WTC11 (cell line): ENCODE measurements at regions not wholly inside any gene's neighbourhood (a gene's known extent, or its start where the extent isn't known, plus 50 kb on each side); places are given as distances from the start of the nearest gene placed in this dataset.
"Not testable (repeated sequence)": the region's sequence is repeated elsewhere in the genome, so short reads cannot be mapped to it uniquely, and the experiment has no call there.

Source experiments
- ATAC-seq: fragments of 200-7000 bp; cut with Tn5 transposase; 2 replicates; pipeline ENCODE4 v1.10.0; 2021; ENCODE audit warnings: mild to moderate bottlenecking, moderate library complexity
- CTCF ChIA-PET: fragments of 300-600 bp; sonication (Branson Sonifier 250); formaldehyde crosslinking; loops from one replicate; lab custom pipeline; 2021; ENCODE audit warnings: antibody characterized with exemption; lab: Charles Lee
- POLR2A ChIA-PET: fragments of 350-600 bp; sonication (Branson Sonifier 250); formaldehyde crosslinking; loops from one replicate; lab custom pipeline; 2021; ENCODE audit warnings: antibody characterized with exemption; lab: Charles Lee
- DNase-seq: peaks from one replicate; pipeline ENCODE4 v3.0.0; 2021; ENCODE audit warnings: low spot score
- H3K27ac Mint-ChIP-seq: 2 replicates; pipeline ENCODE4 v1.8.0; 2021; ENCODE audit warnings: mixed read lengths
- H3K27me3 Mint-ChIP-seq: 2 replicates; pipeline ENCODE4 v1.8.0; 2021; ENCODE audit warnings: low read depth, mild to moderate bottlenecking, moderate library complexity, mixed read lengths
- H3K36me3 Mint-ChIP-seq: 2 replicates; pipeline ENCODE4 v1.8.0; 2021; ENCODE audit warnings: mixed read lengths
- H3K4me1 Mint-ChIP-seq: 2 replicates; pipeline ENCODE4 v1.8.0; 2022; ENCODE audit warnings: mixed read lengths
- H3K4me3 Mint-ChIP-seq: 2 replicates; pipeline ENCODE4 v1.8.0; 2021; ENCODE audit warnings: mild to moderate bottlenecking, moderate library complexity, mixed read lengths
- H3K9me3 Mint-ChIP-seq: 2 replicates; pipeline ENCODE4 v1.8.0; 2021; ENCODE audit warnings: mixed read lengths
- AFF4 ChIP-seq: sonication (generic); formaldehyde crosslinking; IDR thresholded peaks from 2 replicates; pipeline ENCODE4 v1.8.1; 2023; ENCODE audit warnings: mild to moderate bottlenecking, missing genetic modification reagents, borderline replicate concordance
- ATF1 ChIP-seq: sonication (generic); formaldehyde crosslinking; IDR thresholded peaks from 2 replicates; pipeline ENCODE4 v1.8.1; 2023; ENCODE audit warnings: mild to moderate bottlenecking, moderate library complexity, missing genetic modification reagents
- CREM ChIP-seq: sonication (generic); formaldehyde crosslinking; IDR thresholded peaks from 2 replicates; pipeline ENCODE4 v1.8.1; 2022; ENCODE audit warnings: mild to moderate bottlenecking, missing genetic modification reagents, moderate library complexity
- EMX1 ChIP-seq: fragments of 250-450 bp; sonication (Bioruptor Pico); IDR thresholded peaks from 2 replicates; pipeline ENCODE4 v1.8.0; 2021; ENCODE audit warnings: mild to moderate bottlenecking
- ETV6 ChIP-seq: sonication (generic); formaldehyde crosslinking; IDR thresholded peaks from 2 replicates; pipeline ENCODE4 v1.8.1; 2022; ENCODE audit warnings: mild to moderate bottlenecking, missing genetic modification reagents
- HMGXB4 ChIP-seq: sonication (generic); formaldehyde crosslinking; IDR thresholded peaks from 2 replicates; pipeline ENCODE4 v1.8.1; 2023; ENCODE audit warnings: mild to moderate bottlenecking, moderate library complexity, missing genetic modification reagents
- KAT7 ChIP-seq: sonication (generic); formaldehyde crosslinking; IDR thresholded peaks from 2 replicates; pipeline ENCODE4 v1.8.1; 2023; ENCODE audit warnings: missing genetic modification reagents, mild to moderate bottlenecking, borderline replicate concordance
- NFYB ChIP-seq: sonication (generic); formaldehyde crosslinking; conservative IDR thresholded peaks from 2 replicates; pipeline ENCODE4 v1.8.0; 2022; ENCODE audit warnings: low read depth, missing genetic modification reagents
- RELA ChIP-seq: sonication (generic); formaldehyde crosslinking; IDR thresholded peaks from 2 replicates; pipeline ENCODE4 v1.8.1; 2022; ENCODE audit warnings: missing genetic modification reagents, mild to moderate bottlenecking, borderline replicate concordance
- RORB ChIP-seq: fragments of 250-450 bp; sonication (Bioruptor Pico); IDR thresholded peaks from 2 replicates; pipeline ENCODE4 v1.9.0; 2021; ENCODE audit warnings: mild to moderate bottlenecking
- TCF7 ChIP-seq: sonication (generic); formaldehyde crosslinking; IDR thresholded peaks from 2 replicates; pipeline ENCODE4 v1.8.0; 2022; ENCODE audit warnings: mild to moderate bottlenecking, low read depth, missing genetic modification reagents, moderate library complexity
- TEAD4 ChIP-seq: sonication (generic); formaldehyde crosslinking; IDR thresholded peaks from 2 replicates; pipeline ENCODE4 v1.8.0; 2022; ENCODE audit warnings: mild to moderate bottlenecking, missing genetic modification reagents
- ZNF138 ChIP-seq: sonication (generic); formaldehyde crosslinking; conservative IDR thresholded peaks from 2 replicates; pipeline ENCODE4 v1.8.1; 2022; ENCODE audit warnings: mild to moderate bottlenecking, moderate library complexity, missing genetic modification reagents
- ZNF232 ChIP-seq: sonication (generic); formaldehyde crosslinking; IDR thresholded peaks from 2 replicates; pipeline ENCODE4 v1.8.0; 2022; ENCODE audit warnings: mild to moderate bottlenecking, missing genetic modification reagents
- ZNF263 ChIP-seq: sonication (generic); formaldehyde crosslinking; IDR thresholded peaks from 2 replicates; pipeline ENCODE4 v1.8.1; 2022; ENCODE audit warnings: low read depth, mild to moderate bottlenecking, moderate library complexity, missing genetic modification reagents
- ZNF423 ChIP-seq: fragments of 250-450 bp; sonication (Bioruptor Pico); IDR thresholded peaks from 2 replicates; pipeline ENCODE4 v2.1.2; 2022; ENCODE audit warnings: mild to moderate bottlenecking, moderate library complexity
- ZNF425 ChIP-seq: fragments of 250-450 bp; sonication (Bioruptor Pico); conservative IDR thresholded peaks from 2 replicates; pipeline ENCODE4 v1.9.0; 2021; ENCODE audit warnings: mild to moderate bottlenecking
- ZNF671 ChIP-seq: fragments of 250-450 bp; sonication (Bioruptor Pico); IDR thresholded peaks from 2 replicates; pipeline ENCODE4 v1.8.0; 2021; ENCODE audit warnings: mild to moderate bottlenecking
- TF ChIP-seq, protein P1 (sequence below): sonication (generic); formaldehyde crosslinking; IDR thresholded peaks from 2 replicates; pipeline ENCODE4 v1.8.1; 2023; ENCODE audit warnings: mild to moderate bottlenecking, missing genetic modification reagents, moderate library complexity
- TF ChIP-seq, protein P2 (sequence below): sonication (generic); formaldehyde crosslinking; IDR thresholded peaks from 2 replicates; pipeline ENCODE4 v1.8.0; 2022; ENCODE audit warnings: mild to moderate bottlenecking, missing genetic modification reagents
- TF ChIP-seq, protein P3 (sequence below): fragments of 250-450 bp; sonication (Bioruptor Pico); IDR thresholded peaks from 2 replicates; pipeline ENCODE4 v1.9.0; 2021; ENCODE audit warnings: moderate library complexity, mild to moderate bottlenecking, inconsistent platforms, borderline replicate concordance
- TF ChIP-seq, protein P4 (sequence below): sonication (generic); formaldehyde crosslinking; IDR thresholded peaks from 2 replicates; pipeline ENCODE4 v1.8.0; 2022; ENCODE audit warnings: mild to moderate bottlenecking, missing genetic modification reagents

- H3K27ac Mint-ChIP-seq: no peak overlapping the region
These were observed 721.4 kb downstream of the RFPL4B start for GRCh38 chr6:113068570-113068969.

GRCh38 chr6:113070681-113071080 lies 723.6 kb downstream of the RFPL4B start:
- DNase-seq, H3K9me3 Mint-ChIP-seq, H3K36me3 Mint-ChIP-seq, POLR2A ChIA-PET, CTCF ChIA-PET, H3K27me3 Mint-ChIP-seq, H3K4me3 Mint-ChIP-seq, H3K27ac Mint-ChIP-seq, ATAC-seq: not testable (repeated sequence)
- peaks cover 14% of the 10 kb centered on the region for H3K4me1 Mint-ChIP-seq

More at GRCh38 chr6:113068570-113068969, 721.4 kb downstream of the RFPL4B start:
- no peaks in the 10 kb centered on the region for H3K36me3 Mint-ChIP-seq
- POLR2A ChIA-PET: no interaction called here
- no peak for DNase-seq
- H3K27me3 Mint-ChIP-seq: no peaks in the 10 kb centered on the region
- H3K9me3 Mint-ChIP-seq: 0 out of 2 replicates have a peak, but pooled peaks cover 4% of the 10 kb centered on the region
- no peak overlapping the region for H3K4me3 Mint-ChIP-seq
- H3K4me1 Mint-ChIP-seq: peaks cover 29% of the 10 kb centered on the region
- no peak for TF ChIP-seq ETV6 (CRISPR knock-in tag)
- no peak for TF ChIP-seq ZNF263 (CRISPR knock-in tag)
- no peak for TF ChIP-seq RORB (CRISPR knock-in tag)
- TF ChIP-seq, protein P1, sequence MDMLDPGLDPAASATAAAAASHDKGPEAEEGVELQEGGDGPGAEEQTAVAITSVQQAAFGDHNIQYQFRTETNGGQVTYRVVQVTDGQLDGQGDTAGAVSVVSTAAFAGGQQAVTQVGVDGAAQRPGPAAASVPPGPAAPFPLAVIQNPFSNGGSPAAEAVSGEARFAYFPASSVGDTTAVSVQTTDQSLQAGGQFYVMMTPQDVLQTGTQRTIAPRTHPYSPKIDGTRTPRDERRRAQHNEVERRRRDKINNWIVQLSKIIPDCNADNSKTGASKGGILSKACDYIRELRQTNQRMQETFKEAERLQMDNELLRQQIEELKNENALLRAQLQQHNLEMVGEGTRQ (CRISPR knock-in tag): no peak
- TF ChIP-seq, protein P2, sequence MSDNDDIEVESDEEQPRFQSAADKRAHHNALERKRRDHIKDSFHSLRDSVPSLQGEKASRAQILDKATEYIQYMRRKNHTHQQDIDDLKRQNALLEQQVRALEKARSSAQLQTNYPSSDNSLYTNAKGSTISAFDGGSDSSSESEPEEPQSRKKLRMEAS (CRISPR knock-in tag): no peak
- no peak for TF ChIP-seq HMGXB4 (CRISPR knock-in tag)
- no peak for TF ChIP-seq KAT7
- no peak for TF ChIP-seq ZNF232 (CRISPR knock-in tag)
- TF ChIP-seq, protein P3, sequence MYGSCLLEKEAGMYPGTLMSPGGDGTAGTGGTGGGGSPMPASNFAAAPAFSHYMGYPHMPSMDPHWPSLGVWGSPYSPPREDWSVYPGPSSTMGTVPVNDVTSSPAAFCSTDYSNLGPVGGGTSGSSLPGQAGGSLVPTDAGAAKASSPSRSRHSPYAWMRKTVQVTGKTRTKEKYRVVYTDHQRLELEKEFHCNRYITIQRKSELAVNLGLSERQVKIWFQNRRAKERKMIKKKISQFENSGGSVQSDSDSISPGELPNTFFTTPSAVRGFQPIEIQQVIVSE: no peak
- TF ChIP-seq RELA: no peak
- no peak for TF ChIP-seq TEAD4 (CRISPR knock-in tag)
- no peak for TF ChIP-seq CREM (CRISPR knock-in tag)
- no peak for TF ChIP-seq NFYB (CRISPR knock-in tag)
- no peak for TF ChIP-seq ZNF423 (CRISPR knock-in tag)
- TF ChIP-seq TCF7 (CRISPR knock-in tag): no peak
- TF ChIP-seq ZNF671 (CRISPR knock-in tag): no peak
- TF ChIP-seq, protein P4, sequence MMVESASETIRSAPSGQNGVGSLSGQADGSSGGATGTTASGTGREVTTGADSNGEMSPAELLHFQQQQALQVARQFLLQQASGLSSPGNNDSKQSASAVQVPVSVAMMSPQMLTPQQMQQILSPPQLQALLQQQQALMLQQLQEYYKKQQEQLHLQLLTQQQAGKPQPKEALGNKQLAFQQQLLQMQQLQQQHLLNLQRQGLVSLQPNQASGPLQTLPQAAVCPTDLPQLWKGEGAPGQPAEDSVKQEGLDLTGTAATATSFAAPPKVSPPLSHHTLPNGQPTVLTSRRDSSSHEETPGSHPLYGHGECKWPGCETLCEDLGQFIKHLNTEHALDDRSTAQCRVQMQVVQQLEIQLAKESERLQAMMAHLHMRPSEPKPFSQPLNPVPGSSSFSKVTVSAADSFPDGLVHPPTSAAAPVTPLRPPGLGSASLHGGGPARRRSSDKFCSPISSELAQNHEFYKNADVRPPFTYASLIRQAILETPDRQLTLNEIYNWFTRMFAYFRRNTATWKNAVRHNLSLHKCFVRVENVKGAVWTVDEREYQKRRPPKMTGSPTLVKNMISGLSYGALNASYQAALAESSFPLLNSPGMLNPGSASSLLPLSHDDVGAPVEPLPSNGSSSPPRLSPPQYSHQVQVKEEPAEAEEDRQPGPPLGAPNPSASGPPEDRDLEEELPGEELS: no peak
- TF ChIP-seq, all 79 proteins: peak for 0
- CTCF ChIA-PET: no interaction called here
- ATAC-seq: no peak

DNA sequence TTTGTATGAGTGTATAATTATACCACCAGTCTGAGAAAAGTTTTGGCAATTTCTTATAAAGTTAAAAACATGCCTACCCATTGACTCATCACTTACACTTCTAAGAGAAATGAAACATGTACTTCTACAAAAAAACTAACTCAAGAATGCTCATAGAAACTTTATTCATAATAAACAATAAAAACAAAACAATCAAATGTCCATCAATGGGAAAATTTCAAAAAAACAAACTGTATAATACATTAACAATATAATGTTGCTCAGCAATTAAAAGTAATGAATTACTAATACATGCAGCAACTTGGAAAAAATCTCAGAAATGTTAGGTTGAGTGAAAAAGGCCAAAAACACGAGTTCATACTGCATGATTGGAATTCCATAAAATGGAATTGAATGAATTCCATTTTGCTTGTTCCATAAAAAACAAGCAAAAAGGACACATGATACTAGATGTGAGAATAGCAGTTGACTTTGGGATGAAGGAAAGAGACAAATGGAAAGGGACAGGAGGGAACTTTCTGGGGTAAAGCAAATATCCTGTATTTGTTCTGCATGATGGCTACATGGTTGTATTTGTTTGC lies 726.6 kb downstream of the RFPL4B start:
- Mint-ChIP-seq H3K27me3 (no peaks in the 10 kb centered on the region), H3K27ac (no peak overlapping the region), H3K4me1 (no peaks in the 10 kb centered on the region), H3K36me3 (no peaks in the 10 kb centered on the region), H3K4me3 (no peak overlapping the region), H3K9me3 (0 out of 2 replicates have a peak, but pooled peaks cover 4% of the 10 kb centered on the region)
- ATAC-seq (no peak), DNase-seq (no peak)
- ChIA-PET POLR2A (no interaction called here), CTCF (no interaction called here)
- TF ChIP-seq ZNF425 (no peak), ZNF423 (CRISPR knock-in tag) (no peak), AFF4 (CRISPR knock-in tag) (no peak), EMX1 (CRISPR knock-in tag) (no peak), ATF1 (no peak), ZNF232 (CRISPR knock-in tag) (no peak), ZNF138 (CRISPR knock-in tag) (no peak)
